GM04504 (cell line): ENCODE measurements at regions not wholly inside any gene's neighbourhood (a gene's known extent, or its start where the extent isn't known, plus 50 kb on each side); places are given as distances from the start of the nearest gene placed in this dataset.

ENCODE experiments used
- DNase-seq: peaks from one replicate; pipeline ENCODE4 v3.0.0-alpha.2; 2012; ENCODE audit warnings: low read depth

DNA sequence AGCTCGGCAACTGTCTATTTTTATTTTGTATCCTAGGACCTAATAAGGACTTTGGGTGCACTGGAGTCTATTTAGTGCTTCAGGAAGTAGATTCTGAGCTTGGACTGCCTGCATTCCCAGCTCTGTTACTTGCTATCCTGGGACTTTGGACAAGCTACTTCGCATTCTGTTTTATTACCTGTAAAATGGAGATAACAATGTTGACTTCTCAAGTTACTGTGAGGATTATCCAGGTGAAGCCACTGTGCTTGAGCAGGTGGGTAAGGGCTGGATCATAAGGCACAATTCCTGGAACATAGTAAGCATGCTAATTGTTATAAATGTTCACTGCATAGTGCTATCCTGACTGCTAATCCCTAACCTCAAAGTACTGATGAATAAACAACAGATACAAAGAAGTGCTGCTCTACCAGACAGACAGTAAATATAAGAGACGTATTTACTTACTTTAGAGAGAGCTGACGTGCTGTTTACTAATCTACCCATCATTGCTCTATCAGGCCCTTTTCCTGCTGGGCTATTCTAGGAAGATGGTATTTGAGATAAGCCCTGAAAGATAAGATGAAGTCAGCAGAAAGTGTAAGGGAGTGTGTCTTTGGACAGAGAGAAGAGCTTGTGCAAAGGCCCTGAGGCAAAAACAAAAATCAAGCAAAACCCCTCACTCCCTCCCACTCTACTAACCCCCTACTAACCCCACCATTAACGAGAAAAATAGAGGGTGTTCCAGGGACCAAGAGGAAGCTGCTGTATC lies 50.8 kb upstream of the FLT1 start:
- DNase-seq, result no peak
